Hepatocyte (in vitro differentiated cells): ENCODE measurements at regions not wholly inside any gene's neighbourhood (a gene's known extent, or its start where the extent isn't known, plus 50 kb on each side); places are given as distances from the start of the nearest gene placed in this dataset.

ENCODE experiments used
- EZH2phosphoT487 ChIP-seq: fragments of 200-600 bp; sonication (generic); IDR thresholded peaks from one replicate; pipeline ENCODE4 v1.6.1; 2018; ENCODE audit warnings: antibody characterized with exemption, mild to moderate bottlenecking, low read depth, moderate library complexity; ENCODE audit not compliant: unreplicated experiment, severe bottlenecking
- TF ChIP-seq, protein P1 (sequence below): fragments of 200-600 bp; sonication (generic); IDR thresholded peaks from 2 replicates; pipeline ENCODE4 v1.5.1; 2016; ENCODE audit warnings: antibody characterized with exemption, mild to moderate bottlenecking; ENCODE audit not compliant: poor library complexity

DNA sequence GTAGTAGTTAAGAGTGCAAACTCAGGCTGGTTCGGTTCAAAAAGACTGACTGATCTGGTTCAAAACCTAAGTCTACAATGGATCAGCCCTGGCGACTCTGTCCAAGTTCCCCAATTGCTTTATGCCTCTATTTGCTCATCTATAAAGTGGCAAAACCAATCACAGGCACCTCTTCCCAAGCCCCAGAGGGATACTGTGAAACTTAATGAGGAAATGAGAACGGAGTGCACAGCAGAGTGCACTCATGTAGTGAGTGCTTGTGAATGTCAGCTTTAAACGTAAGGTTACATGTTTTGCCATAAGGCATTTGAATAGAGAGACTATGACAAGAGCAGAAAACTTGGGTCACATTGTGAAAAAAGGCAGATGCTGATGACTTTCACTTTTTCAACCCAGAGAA lies 199.7 kb upstream of the KLF3 start:
- TF ChIP-seq, protein P1, sequence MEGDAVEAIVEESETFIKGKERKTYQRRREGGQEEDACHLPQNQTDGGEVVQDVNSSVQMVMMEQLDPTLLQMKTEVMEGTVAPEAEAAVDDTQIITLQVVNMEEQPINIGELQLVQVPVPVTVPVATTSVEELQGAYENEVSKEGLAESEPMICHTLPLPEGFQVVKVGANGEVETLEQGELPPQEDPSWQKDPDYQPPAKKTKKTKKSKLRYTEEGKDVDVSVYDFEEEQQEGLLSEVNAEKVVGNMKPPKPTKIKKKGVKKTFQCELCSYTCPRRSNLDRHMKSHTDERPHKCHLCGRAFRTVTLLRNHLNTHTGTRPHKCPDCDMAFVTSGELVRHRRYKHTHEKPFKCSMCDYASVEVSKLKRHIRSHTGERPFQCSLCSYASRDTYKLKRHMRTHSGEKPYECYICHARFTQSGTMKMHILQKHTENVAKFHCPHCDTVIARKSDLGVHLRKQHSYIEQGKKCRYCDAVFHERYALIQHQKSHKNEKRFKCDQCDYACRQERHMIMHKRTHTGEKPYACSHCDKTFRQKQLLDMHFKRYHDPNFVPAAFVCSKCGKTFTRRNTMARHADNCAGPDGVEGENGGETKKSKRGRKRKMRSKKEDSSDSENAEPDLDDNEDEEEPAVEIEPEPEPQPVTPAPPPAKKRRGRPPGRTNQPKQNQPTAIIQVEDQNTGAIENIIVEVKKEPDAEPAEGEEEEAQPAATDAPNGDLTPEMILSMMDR, result no peak
- TF ChIP-seq EZH2phosphoT487, result no peak
